ENCODE measurements at regions not wholly inside any gene's neighbourhood (a gene's known extent, or its start where the extent isn't known, plus 50 kb on each side); places are given as distances from the start of the nearest gene placed in this dataset.
"Not testable (repeated sequence)": the region's sequence is repeated elsewhere in the genome, so short reads cannot be mapped to it uniquely, and the experiment has no call there.

DNA sequence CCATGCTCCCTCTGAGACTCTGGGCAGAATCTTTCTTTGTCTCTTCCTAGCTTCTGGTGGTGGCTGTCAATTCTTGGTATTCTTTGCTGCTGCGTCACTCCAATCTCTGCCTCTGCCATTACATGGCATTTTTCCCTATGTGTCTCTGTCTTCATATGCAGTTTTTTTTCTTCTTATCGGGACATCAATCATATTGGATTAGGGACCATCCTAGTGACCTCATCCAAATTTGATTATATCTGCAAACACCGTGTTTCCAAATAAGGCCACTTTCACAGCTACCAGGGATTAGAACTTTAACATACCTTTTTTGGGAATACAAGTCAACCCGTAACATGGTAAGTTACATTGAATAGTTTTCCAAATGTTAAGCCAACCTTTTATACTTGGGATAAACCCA, 358.2 kb upstream of the FRG2C start (continued):
- TF ChIP-seq ZNF24 (IDR thresholded peaks at IDR 0.05) (no peak), BMI1 (IDR thresholded peaks at IDR 0.05; ENCODE audit: borderline replicate concordance) (no peak), EED (IDR thresholded peaks at IDR 0.05; ENCODE audit: low read depth) (no peak), ETV6 (conservative IDR thresholded peaks at IDR 0.05 in 1 of 2, IDR thresholded peaks at IDR 0.05 in 1 of 2; ENCODE audit: borderline replicate concordance in 1 of 2, low read depth in 1 of 2) (no peak), YBX1 (IDR thresholded peaks at IDR 0.05) (no peak), CHD4 (IDR thresholded peaks at IDR 0.05) (no peak)
- TF ChIP-seq, protein P1, sequence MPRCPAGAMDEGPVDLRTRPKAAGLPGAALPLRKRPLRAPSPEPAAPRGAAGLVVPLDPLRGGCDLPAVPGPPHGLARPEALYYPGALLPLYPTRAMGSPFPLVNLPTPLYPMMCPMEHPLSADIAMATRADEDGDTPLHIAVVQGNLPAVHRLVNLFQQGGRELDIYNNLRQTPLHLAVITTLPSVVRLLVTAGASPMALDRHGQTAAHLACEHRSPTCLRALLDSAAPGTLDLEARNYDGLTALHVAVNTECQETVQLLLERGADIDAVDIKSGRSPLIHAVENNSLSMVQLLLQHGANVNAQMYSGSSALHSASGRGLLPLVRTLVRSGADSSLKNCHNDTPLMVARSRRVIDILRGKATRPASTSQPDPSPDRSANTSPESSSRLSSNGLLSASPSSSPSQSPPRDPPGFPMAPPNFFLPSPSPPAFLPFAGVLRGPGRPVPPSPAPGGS (IDR thresholded peaks at IDR 0.05; ENCODE audit: borderline replicate concordance, insufficient read depth, low read depth, low read length, poor library complexity, severe bottlenecking), result no peak
- TF ChIP-seq, protein P2, sequence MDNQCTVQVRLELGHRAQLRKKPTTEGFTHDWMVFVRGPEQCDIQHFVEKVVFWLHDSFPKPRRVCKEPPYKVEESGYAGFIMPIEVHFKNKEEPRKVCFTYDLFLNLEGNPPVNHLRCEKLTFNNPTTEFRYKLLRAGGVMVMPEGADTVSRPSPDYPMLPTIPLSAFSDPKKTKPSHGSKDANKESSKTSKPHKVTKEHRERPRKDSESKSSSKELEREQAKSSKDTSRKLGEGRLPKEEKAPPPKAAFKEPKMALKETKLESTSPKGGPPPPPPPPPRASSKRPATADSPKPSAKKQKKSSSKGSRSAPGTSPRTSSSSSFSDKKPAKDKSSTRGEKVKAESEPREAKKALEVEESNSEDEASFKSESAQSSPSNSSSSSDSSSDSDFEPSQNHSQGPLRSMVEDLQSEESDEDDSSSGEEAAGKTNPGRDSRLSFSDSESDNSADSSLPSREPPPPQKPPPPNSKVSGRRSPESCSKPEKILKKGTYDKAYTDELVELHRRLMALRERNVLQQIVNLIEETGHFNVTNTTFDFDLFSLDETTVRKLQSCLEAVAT (IDR thresholded peaks at IDR 0.05), result no peak
- TF ChIP-seq, protein P3, sequence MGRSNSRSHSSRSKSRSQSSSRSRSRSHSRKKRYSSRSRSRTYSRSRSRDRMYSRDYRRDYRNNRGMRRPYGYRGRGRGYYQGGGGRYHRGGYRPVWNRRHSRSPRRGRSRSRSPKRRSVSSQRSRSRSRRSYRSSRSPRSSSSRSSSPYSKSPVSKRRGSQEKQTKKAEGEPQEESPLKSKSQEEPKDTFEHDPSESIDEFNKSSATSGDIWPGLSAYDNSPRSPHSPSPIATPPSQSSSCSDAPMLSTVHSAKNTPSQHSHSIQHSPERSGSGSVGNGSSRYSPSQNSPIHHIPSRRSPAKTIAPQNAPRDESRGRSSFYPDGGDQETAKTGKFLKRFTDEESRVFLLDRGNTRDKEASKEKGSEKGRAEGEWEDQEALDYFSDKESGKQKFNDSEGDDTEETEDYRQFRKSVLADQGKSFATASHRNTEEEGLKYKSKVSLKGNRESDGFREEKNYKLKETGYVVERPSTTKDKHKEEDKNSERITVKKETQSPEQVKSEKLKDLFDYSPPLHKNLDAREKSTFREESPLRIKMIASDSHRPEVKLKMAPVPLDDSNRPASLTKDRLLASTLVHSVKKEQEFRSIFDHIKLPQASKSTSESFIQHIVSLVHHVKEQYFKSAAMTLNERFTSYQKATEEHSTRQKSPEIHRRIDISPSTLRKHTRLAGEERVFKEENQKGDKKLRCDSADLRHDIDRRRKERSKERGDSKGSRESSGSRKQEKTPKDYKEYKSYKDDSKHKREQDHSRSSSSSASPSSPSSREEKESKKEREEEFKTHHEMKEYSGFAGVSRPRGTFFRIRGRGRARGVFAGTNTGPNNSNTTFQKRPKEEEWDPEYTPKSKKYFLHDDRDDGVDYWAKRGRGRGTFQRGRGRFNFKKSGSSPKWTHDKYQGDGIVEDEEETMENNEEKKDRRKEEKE (IDR thresholded peaks at IDR 0.05), result no peak

DNA sequence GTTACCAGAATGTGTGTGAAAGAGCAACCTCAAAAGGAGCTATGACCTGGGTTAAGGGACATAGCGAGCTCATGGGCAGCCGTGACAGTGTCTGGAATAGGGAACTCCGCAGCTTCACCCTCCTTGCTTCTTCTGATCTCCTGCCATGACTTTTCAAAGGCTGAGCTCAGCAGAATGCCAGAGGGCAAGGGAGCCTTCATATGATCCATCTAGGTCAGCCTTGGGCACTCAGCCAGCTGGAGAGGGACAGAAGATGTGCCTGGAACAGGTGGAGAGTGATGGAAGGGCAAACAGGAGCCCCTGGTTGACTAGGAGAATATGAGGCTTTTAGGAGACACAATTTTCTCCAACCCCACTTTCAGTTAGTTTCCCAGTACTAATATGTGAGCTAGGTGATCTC, 352.8 kb upstream of the FRG2C start:
- in situ Hi-C loops (cut with MboI), result not testable (repeated sequence)

DNA sequence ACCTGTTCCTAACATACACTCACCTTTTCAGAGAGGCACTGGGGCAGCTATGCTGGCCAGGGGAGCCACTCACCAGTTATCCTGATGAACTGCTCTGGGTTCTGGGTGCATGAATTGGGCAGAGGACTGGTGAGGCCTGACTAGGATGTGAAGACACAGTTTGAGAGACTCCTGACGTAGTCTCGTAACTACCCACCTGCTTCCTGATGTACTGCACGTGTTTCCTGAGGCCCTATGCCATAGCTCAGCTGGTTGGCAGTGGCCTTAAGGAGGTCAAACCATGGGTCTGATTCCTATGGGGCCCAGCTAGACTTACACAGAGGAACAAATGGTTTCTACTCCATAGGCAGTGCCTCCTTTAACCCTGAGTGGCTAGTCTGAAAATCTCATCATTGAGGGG, 351.7 kb upstream of the FRG2C start:
- H3K4me1 ChIP-seq (ENCODE audit: control insufficient read depth, insufficient read depth, low read length); H3K79me2 ChIP-seq (ENCODE audit: control insufficient read depth, insufficient read depth, low read length); POLR2A ChIA-PET; H3K36me3 ChIP-seq (ENCODE audit: control insufficient read depth in 2 of 2, insufficient read depth in 2 of 2, low read length in 1 of 2); in situ Hi-C loops (cut with MboI); H3K27ac ChIP-seq (ENCODE audit: control insufficient read depth, insufficient read depth); BruUV-seq (replicated peaks); H2AFZ ChIP-seq (ENCODE audit: control insufficient read depth, low read depth, low read length); FAIRE-seq; H3K27me3 ChIP-seq (replicated peaks in 1 of 2; ENCODE audit: control insufficient read depth in 2 of 2, insufficient read depth in 2 of 2, low read length in 1 of 2); intact Hi-C loops (cut with micrococcal nuclease; ENCODE audit: unreplicated experiment); H3K9ac ChIP-seq (ENCODE audit: control insufficient read depth, insufficient read depth, low read length); H3K4me3 ChIP-seq; ATAC-seq; H3K4me2 ChIP-seq (ENCODE audit: control insufficient read depth, insufficient read depth); DNase-seq (ENCODE audit: low read depth, low spot score); H3K9me3 ChIP-seq (replicated peaks; ENCODE audit: control insufficient read depth, insufficient read depth, low read length); SMC1A ChIA-PET (ENCODE audit: uncharacterized antibody, unreplicated experiment); CTCF ChIA-PET; H4K20me1 ChIP-seq (ENCODE audit: control insufficient read depth, insufficient read depth); RAD21 ChIA-PET (ENCODE audit: unreplicated experiment): not testable (repeated sequence)
- 6% methylated on average over 3 of the region's 3 CpGs for WGBS (ENCODE audit: insufficient coverage, insufficient replicate concordance, low lambda C conversion rate, missing lambda C conversion rate)

More for the DNA sequence above, 352.8 kb upstream of the FRG2C start:
- H4K20me1 ChIP-seq (ENCODE audit: control insufficient read depth, insufficient read depth); H3K79me2 ChIP-seq (ENCODE audit: control insufficient read depth, insufficient read depth, low read length); intact Hi-C loops (cut with micrococcal nuclease; ENCODE audit: unreplicated experiment); CTCF ChIA-PET; H3K27ac ChIP-seq (ENCODE audit: control insufficient read depth, insufficient read depth); H2AFZ ChIP-seq (ENCODE audit: control insufficient read depth, low read depth, low read length); H3K36me3 ChIP-seq (ENCODE audit: control insufficient read depth in 2 of 2, insufficient read depth in 2 of 2, low read length in 1 of 2); H3K9me3 ChIP-seq (replicated peaks; ENCODE audit: control insufficient read depth, insufficient read depth, low read length); DNase-seq (ENCODE audit: low read depth, low spot score); SMC1A ChIA-PET (ENCODE audit: uncharacterized antibody, unreplicated experiment); BruUV-seq (replicated peaks); H3K4me3 ChIP-seq; ATAC-seq; H3K4me2 ChIP-seq (ENCODE audit: control insufficient read depth, insufficient read depth); FAIRE-seq; POLR2A ChIA-PET; RAD21 ChIA-PET (ENCODE audit: unreplicated experiment); H3K4me1 ChIP-seq (ENCODE audit: control insufficient read depth, insufficient read depth, low read length); H3K9ac ChIP-seq (ENCODE audit: control insufficient read depth, insufficient read depth, low read length); H3K27me3 ChIP-seq (replicated peaks in 1 of 2; ENCODE audit: control insufficient read depth in 2 of 2, insufficient read depth in 2 of 2, low read length in 1 of 2): not testable (repeated sequence)
- WGBS (ENCODE audit: insufficient coverage, insufficient replicate concordance, low lambda C conversion rate, missing lambda C conversion rate), result 33% methylated on average over 3 of the region's 3 CpGs

Data from GM12878 (cell line).